ENCODE measurements at regions not wholly inside any gene's neighbourhood (a gene's known extent, or its start where the extent isn't known, plus 50 kb on each side); places are given as distances from the start of the nearest gene placed in this dataset.
"Not testable (repeated sequence)": the region's sequence is repeated elsewhere in the genome, so short reads cannot be mapped to it uniquely, and the experiment has no call there.

DNA sequence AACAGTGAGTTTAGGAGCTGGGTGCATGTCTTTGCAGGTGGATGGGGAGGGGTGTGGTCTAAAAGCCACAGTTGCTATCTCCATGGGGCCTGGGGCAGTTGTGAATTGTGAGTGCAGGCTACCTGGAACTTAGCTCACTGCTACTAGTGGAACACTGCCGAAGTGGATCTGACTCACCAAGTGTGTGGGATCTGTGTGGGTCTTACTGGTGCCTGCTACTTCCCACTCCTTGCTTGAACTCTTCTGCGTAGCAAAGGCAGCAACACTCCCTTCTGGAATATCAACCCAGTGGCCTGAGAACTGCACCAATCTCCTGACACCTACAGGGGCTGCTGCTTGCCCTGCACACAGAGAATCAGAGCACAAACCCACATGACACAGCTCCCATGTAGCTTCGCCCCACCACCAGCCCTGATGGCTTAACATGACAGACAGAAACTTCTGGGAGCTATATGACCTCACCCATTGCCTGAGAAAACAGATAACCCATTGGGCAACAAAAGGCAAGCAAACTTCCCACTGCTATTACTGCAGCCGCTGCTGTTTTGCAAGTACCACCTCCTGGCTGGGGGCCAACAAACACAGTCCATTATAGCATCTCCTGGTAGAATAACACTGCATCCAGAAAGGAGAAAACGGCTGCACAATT, 455.1 kb upstream of the DDX18 start:
- DNase-seq (ENCODE audit: low spot score) = no peak

GRCh38 chr2:117360586-117360985, 453.9 kb upstream of the DDX18 start:
- no peak for DNase-seq (ENCODE audit: low spot score)

- DNase-seq (ENCODE audit: low spot score) = no peak
These were observed 435.8 kb upstream of the DDX18 start for GRCh38 chr2:117378653-117379052.

- no peak for DNase-seq (ENCODE audit: low spot score)
These were observed 434.6 kb upstream of the DDX18 start for GRCh38 chr2:117379928-117380327.

DNA sequence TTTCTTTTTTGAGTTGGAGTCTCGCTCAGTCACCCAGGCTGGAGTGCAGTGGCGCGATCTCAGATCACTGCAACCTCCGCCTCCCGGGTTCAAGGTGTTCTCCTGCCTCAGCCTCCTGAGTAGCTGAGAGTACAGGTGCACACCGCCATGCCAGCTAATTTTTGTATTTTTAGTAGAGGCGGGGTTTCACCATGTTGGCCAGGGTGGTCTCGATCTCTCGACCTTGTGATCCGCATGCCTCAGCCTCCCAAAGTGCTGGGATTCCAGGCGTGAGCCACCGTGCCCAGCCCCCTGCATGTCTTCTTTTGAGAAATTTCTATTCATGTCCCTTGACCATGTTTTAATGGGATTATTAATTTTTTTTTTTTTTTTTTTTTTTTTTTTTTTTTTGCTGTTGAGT, 430.5 kb upstream of the DDX18 start:
- DNase-seq (ENCODE audit: low spot score) = not testable (repeated sequence)

DNA sequence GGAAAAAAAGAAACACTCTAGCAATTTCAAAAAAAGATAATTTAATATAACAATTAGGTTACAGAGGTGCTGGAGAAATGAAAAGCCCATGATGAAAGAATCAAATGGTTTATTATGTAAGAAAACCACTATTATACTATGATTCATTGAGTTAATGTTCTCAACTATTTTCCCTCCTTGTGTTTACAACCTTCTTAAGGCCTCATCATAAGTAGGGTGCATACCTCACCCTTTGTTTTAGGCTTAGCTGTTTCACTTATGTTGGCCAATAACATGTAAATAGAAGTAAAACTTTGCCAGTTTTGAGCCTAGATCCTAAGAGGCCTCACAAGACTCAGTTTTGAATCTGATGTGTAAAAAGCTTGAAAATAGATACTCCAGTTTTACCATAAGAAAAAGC, 418.3 kb upstream of the DDX18 start:
- DNase-seq (ENCODE audit: low spot score) = no peak

DNA sequence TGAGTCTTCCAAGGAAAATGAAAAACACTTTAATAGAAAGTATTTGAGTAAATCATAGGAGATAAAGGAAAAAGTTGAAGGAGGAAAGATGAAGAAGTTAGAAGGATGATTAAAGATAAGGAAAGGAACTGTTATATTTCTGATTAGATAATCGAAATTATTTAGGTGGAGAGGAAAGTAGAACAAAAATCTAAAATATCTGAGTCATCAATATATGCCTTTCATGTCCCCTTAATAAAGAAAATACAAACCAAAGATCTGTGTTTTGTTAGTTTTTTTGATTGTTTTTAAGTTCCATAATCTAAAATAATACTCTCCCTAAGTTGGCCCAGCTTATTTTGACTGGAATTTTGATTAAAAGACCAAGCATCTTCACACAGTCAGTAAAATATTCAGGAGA, 412.9 kb upstream of the DDX18 start:
- no peak for DNase-seq (ENCODE audit: low spot score)

GRCh38 chr2:117406443-117406842, 408.0 kb upstream of the DDX18 start:
- no peak for DNase-seq (ENCODE audit: low spot score)

DNA sequence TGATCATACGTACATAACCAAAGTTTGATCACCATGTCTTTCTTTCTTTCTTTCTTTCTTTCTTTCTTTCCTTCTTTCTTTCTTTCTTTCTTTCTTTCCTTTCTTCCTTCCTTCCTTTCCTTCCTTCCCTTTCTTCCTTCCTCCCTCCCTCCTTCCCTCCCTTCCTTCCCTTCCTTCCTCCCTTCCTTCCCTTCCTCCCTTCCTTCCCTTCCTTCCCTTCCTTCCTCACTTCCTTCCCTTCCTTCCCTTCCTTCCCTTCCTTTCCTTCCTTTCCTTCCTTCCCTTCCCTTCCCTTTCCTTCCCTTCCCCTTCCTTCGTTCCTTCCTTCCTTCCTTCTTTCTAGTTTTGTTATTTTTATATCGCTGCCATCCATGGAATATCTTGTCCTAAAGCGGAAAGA, 406.7 kb upstream of the DDX18 start:
- DNase-seq (ENCODE audit: low spot score) = no peak

DNA sequence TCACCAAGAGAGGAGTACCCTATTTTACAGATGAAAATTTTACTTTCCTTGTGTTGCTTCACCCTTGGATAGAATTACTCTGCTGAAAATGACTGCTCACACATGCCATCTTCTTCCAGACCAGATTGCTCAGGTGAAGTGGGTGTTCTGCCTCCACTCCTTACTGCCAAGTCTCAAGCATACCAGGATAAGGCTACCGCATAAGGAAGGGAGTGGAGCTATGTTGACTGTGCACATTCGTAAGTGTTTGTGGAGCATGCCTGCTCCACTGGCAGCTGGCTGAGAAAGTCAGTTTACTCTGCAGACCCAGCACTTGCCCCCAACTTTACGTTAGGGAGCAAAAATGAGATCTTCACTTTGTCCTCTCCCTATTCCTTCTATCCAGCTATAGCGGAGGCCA, 405.0 kb upstream of the DDX18 start:
- DNase-seq (ENCODE audit: low spot score) = no peak

- DNase-seq (ENCODE audit: low spot score) = no peak
These were observed 402.5 kb upstream of the DDX18 start for GRCh38 chr2:117411983-117412382.

GRCh38 chr2:117432746-117433145, 381.7 kb upstream of the DDX18 start:
- DNase-seq (ENCODE audit: low spot score) = no peak

GRCh38 chr2:117436697-117437096, 377.8 kb upstream of the DDX18 start:
- DNase-seq (ENCODE audit: low spot score) = no peak

DNA sequence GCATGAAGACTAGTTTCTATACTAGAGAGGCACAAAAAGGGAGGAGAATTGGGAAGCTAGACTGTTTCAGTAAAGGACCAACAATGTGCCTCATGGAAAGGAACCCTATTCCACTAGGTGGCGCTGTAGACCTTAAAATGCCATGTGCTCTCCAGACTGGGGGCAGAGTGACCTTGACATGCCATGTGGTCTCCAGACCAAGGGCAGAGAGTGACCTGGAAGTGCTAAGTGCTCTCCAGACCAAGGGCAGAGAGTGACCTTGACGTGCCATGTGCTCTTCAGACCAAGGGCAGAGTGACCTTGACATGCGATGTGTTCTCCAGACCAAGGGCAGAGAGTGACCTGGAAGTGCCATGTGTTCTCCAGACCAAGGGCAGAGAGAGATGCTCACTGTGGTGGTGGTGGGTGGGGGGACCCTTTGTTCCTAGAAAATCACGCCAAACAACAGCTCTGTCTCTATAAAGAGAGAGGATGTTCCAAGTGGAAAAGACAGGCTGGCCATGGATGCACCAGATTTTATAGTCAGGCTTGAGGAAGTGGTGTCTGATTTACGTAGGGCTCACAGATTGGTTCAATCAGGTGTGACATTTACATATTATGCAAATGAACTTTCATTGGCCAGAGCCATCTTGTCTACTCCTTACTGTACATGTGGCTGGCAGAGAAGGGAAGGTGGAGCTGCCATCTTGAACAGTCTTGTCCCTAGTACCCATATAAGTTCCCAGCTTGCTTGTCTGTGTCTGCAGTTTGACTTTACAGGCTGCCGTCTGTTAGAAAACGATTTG, 344.0 kb upstream of the DDX18 start:
- peak; percentile 3 for DNase-seq (ENCODE audit: low spot score)

DNA sequence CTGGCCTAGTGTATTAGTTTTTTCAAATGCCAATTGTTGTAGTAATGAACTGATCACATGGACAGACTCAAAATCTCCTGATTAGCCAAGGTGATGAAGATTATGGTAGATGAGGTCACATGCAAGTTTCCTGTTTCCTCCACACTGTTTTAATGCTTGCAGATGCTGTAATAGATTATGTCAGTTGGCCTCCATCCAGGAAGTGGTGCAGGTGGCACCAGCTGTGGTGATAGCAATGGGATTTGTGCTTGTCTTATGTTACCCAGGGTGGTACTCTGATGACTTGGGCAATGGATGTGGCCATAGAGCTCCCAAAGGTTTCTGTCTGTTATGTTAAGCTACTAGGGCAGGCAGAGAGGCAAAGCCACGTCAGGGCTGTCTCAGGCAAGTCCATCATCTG, 332.9 kb upstream of the DDX18 start:
- DNase-seq (ENCODE audit: low spot score) = no peak

DNA sequence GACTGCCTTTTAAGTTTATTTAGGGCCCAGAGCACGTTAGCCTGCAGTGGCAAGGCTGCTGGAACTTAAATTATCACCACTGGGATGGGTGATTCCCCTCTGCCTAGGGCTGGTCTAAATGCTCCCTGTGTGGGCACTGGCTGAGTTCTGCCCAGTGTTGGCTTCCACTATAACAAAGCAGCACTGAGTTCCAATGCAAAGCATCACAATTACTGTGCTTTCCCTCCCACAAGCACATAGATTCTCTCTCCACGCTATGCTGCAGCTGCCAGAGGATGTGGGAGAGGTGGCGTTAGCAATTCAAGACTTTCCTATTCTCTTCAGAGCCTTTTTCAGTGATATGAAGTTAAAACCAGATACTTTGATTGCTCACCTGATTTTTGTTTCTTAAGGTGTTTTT, 328.9 kb upstream of the DDX18 start:
- DNase-seq (ENCODE audit: low spot score) = no peak

DNA sequence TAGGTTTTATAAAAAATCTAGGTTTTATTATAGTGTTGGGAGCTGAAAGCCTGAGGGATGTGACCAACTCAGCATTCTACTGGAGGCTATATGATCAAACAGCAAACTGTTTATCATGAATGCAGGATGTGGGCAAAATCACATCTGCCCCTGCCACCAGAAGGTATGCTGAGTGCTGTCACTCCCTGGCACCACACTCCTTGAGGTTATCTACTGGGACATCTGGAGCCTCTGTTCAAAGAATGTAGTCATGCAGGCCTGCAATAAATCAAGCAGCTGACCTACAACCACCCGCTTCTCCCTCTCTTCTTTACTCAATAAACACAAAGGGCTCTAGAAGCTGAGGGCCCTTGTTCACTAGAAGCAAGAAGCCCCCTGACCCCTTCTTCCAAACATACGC, 328.4 kb upstream of the DDX18 start:
- DNase-seq (ENCODE audit: low spot score) = no peak

DNA sequence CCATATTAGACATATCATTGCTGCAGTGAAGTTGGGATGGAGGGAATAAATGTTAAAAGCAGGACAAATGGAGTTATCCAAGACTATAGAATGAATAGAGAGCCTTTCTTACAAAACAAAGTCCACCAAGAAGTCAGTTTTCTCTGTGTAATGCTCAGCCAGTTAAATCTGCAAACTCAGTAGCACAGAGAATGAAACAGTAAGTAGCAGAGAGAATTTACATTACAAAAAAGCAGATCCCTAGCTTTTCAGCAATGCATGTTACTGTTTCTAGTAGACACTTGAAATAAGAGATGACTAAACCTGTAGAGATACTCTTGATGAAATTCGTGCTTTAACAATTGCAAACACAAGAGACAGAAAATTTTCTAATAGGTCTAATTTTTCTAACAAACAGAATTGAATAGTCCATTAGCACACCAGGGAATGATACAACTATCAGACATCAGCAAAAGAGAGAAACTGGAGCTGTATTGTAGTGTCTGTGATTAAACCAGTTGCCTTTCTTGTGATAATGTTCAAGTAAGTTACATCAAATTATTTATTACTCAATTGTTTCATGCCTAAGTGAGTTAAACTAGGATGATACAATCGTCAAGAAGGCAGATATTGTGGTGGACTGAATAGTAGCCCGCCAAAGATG, 322.2 kb upstream of the DDX18 start:
- no peak for DNase-seq (ENCODE audit: low spot score)

DNA sequence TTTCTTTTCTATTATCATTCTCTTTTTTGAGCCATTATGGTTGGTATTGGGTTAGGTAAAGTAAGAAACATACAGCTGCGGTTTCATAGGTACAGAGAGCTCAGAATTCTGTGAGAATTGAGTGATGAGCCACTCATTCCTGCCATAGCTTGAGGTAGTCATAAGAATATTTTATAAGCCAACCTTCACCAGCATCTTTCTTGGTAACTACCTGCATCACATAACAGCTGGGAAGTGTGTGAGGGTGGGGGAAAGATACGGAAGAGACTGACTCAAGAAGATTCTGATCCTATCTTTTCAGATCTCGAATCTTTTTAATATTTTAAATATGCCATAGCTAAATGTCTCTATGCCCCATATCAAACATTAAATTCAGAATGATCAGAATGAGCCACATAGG, 313.8 kb upstream of the DDX18 start:
- no peak for DNase-seq (ENCODE audit: low spot score)

DNA sequence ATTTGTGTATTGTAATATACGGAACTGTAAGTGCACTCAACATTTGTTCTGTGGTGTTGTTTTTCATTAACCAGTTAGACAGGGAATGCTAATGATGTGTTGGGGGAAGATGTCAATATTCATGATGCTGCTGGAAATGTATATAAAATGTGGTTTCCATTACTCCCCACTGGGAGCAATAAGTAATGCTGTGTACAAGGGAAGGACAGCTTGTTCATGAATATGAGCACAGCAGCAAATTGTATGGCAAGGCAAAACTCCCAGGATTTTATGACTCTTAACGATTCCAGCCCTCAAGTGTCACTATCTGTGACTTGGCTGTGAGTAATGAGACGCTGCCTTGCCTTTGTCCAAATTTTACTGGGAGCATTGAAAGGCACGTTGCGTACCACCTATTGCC, 312.4 kb upstream of the DDX18 start:
- DNase-seq (ENCODE audit: low spot score) = no peak

GRCh38 chr2:117512307-117512706, 302.2 kb upstream of the DDX18 start:
- no peak for DNase-seq (ENCODE audit: low spot score)

DNA sequence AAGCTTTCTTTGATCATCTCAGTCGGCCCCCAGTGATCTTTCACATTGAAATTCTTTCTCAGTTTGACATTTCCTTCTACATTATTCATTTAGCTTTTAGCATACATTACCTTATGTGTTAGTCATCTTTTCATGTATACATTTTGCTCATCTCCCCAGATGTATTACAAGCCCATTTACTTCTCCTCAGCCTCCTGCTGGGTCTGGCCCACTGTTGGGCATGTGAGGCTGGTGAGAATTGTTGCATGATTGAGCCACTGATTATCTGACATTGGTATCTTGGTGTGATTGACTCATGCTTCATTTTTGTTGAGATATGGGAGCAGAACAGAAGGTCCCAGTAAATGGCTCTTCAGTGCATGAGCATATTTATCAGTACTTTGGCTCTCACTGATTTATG, 300.1 kb upstream of the DDX18 start:
- DNase-seq (ENCODE audit: low spot score) = no peak

DNA sequence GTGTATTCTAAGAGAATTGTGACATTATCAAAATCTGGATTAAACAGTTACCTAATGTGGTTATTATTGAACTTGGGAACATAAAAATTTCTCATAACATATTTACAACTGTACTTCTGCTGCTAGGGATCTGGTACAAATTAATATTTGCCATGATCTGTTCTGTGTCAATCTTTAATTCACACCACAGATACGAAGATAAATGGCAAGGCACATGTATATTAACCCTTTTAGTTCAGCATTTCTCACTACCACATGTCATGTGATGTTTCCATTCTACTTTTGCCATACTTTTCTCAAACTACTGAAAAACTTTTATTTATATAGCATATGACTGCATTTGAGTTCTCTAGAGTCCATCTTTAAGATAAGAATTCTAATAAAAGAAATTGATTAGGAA, 295.3 kb upstream of the DDX18 start:
- no peak for DNase-seq (ENCODE audit: low spot score)

DNA sequence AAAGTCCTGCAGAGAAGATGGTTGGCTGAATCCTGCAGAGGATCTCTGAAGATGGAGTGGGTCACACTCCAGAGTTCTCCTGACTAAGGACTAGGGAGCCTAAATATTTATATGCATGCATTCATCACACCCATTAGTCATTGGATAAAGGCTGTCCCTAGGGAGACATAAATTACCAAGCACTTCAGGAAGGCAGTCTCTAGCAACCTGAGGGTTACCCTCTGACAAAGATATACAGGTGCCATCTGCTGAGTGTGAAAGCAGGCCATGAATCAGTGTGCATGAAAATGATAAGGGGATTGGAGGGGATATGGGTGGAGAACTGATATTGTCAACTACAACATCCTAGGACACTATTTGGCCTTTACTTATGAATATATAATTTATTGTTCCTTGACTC, 294.8 kb upstream of the DDX18 start:
- DNase-seq (ENCODE audit: low spot score) = no peak
